Hepatocyte (in vitro differentiated cells): ENCODE measurements at regions not wholly inside any gene's neighbourhood (a gene's known extent, or its start where the extent isn't known, plus 50 kb on each side); places are given as distances from the start of the nearest gene placed in this dataset.

Experiments used
- DNase-seq: peaks from one replicate; pipeline ENCODE4 v3.0.0-alpha.2; 2016; ENCODE audit warnings: low spot score
- H2AFZ ChIP-seq: fragments of 200-600 bp; sonication (generic); 2 replicates; pipeline ENCODE4 v1.6.0; 2016; ENCODE audit warnings: antibody characterized with exemption, mild to moderate bottlenecking
- H3K27ac ChIP-seq: fragments of 200-600 bp; sonication (generic); 2 replicates; pipeline ENCODE4 v1.5.1; 2016; ENCODE audit warnings: mild to moderate bottlenecking
- H3K27me3 ChIP-seq: fragments of 200-600 bp; sonication (generic); 2 replicates; pipeline ENCODE4 v1.6.1; 2016
- H3K36me3 ChIP-seq: fragments of 200-600 bp; sonication (generic); replicated peaks from 2 replicates; pipeline ENCODE4 v1.5.1; 2016; ENCODE audit warnings: low read depth; ENCODE audit not compliant: insufficient read depth
- H3K4me1 ChIP-seq: fragments of 200-600 bp; sonication (generic); 2 replicates; pipeline ENCODE4 v1.5.1; 2016; ENCODE audit warnings: mild to moderate bottlenecking, moderate library complexity; ENCODE audit not compliant: insufficient read depth
- H3K4me2 ChIP-seq: fragments of 200-600 bp; sonication (generic); 2 replicates; pipeline ENCODE4 v1.6.0; 2016
- H3K4me3 ChIP-seq: fragments of 200-600 bp; sonication (generic); 2 replicates; pipeline ENCODE4 v1.5.1; 2016; ENCODE audit warnings: mild to moderate bottlenecking
- H3K79me2 ChIP-seq: fragments of 200-600 bp; sonication (generic); 2 replicates; pipeline ENCODE4 v1.6.0; 2017; ENCODE audit warnings: mild to moderate bottlenecking
- H3K9me2 ChIP-seq: fragments of 200-600 bp; sonication (generic); replicated peaks from 2 replicates; pipeline ENCODE4 v1.6.0; 2017; ENCODE audit warnings: mild to moderate bottlenecking; ENCODE audit not compliant: insufficient read depth
- H3K9me3 ChIP-seq: fragments of 200-600 bp; sonication (generic); 2 replicates; pipeline ENCODE4 v1.5.1; 2016; ENCODE audit warnings: low read depth, mild to moderate bottlenecking
- H4K20me1 ChIP-seq: fragments of 200-600 bp; sonication (generic); 2 replicates; pipeline ENCODE4 v1.6.0; 2016; ENCODE audit warnings: mild to moderate bottlenecking; ENCODE audit not compliant: insufficient read depth, poor library complexity, severe bottlenecking
- CTCF ChIP-seq: fragments of 200-600 bp; sonication (generic); IDR thresholded peaks from 2 replicates; pipeline ENCODE4 v1.5.1; 2016; ENCODE audit warnings: antibody characterized with exemption, mild to moderate bottlenecking; ENCODE audit not compliant: poor library complexity
- EZH2 ChIP-seq: fragments of 200-600 bp; sonication (generic); IDR thresholded peaks from 2 replicates; pipeline ENCODE4 v1.6.1; 2016; ENCODE audit warnings: antibody characterized with exemption, mild to moderate bottlenecking, borderline replicate concordance
- EZH2phosphoT487 ChIP-seq: fragments of 200-600 bp; sonication (generic); IDR thresholded peaks from one replicate; pipeline ENCODE4 v1.6.1; 2018; ENCODE audit warnings: antibody characterized with exemption, mild to moderate bottlenecking, low read depth, moderate library complexity; ENCODE audit not compliant: unreplicated experiment, severe bottlenecking
- WGBS: methylation state at CpG from one replicate; pipeline ENCODE4 v1.1.6; 2016; ENCODE audit warnings: low lambda C conversion rate; ENCODE audit errors: missing lambda C conversion rate; 5-methylcytosine and 5-hydroxymethylcytosine counted together

GRCh38 chr3:5540532-5540931 lies 353.0 kb downstream of the EDEM1 start:
- no peak overlapping the region for H3K4me2 ChIP-seq
- no peak for DNase-seq
- no peak overlapping the region for H3K27ac ChIP-seq
- WGBS: 97% methylated on average over 13 of the region's 13 CpGs
- H4K20me1 ChIP-seq: no peaks in the 10 kb centered on the region
- H3K9me2 ChIP-seq: no peaks in the 10 kb centered on the region
- H3K79me2 ChIP-seq: no peaks in the 10 kb centered on the region
- no peaks in the 10 kb centered on the region for H3K36me3 ChIP-seq
- H3K27me3 ChIP-seq: no peaks in the 10 kb centered on the region
- no peaks in the 10 kb centered on the region for H3K4me1 ChIP-seq
- H2AFZ ChIP-seq: no peak overlapping the region
- TF ChIP-seq EZH2phosphoT487 (no peak), EZH2 (no peak), CTCF (no peak)
- no peak overlapping the region for H3K4me3 ChIP-seq
- H3K9me3 ChIP-seq: peaks cover 7% of the 10 kb centered on the region

- TF ChIP-seq CTCF (no peak), EZH2 (no peak), EZH2phosphoT487 (no peak)
Measured at GRCh38 chr3:5542472-5542871, 355.0 kb downstream of the EDEM1 start.

DNA sequence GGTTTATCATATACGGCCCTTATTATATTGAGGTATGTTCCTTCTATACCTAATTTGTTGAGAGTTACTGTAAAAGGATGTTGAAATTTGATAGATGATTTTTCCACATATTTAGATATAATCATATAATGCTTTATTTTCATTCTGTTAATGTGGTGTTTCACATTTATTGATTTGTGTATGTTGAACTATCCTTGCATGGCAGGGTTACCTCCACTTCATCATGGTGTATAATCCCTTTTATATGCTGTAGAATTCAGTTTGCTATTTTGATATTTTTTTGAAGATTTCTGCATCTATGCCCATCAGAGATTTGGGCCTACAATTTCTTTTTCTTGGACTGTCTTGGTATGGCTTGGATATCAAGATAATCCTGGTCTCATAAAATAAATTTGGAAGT lies 355.5 kb downstream of the EDEM1 start:
- H3K36me3 ChIP-seq: no peaks in the 10 kb centered on the region
- no peaks in the 10 kb centered on the region for H3K79me2 ChIP-seq
- WGBS: 97% methylated on average over 1 of the region's 1 CpG

More at GRCh38 chr3:5542472-5542871, 355.0 kb downstream of the EDEM1 start:
- no peaks in the 10 kb centered on the region for H3K9me2 ChIP-seq
- H2AFZ ChIP-seq: no peak overlapping the region
- no peaks in the 10 kb centered on the region for H3K4me1 ChIP-seq
- H3K79me2 ChIP-seq: no peaks in the 10 kb centered on the region
- DNase-seq: no peak
- no peak overlapping the region for H3K4me3 ChIP-seq
- no peaks in the 10 kb centered on the region for H3K27me3 ChIP-seq
- H3K4me2 ChIP-seq: no peak overlapping the region
- no peaks in the 10 kb centered on the region for H4K20me1 ChIP-seq
- H3K36me3 ChIP-seq: no peaks in the 10 kb centered on the region
- H3K27ac ChIP-seq: no peak overlapping the region
- peaks cover 12% of the 10 kb centered on the region for H3K9me3 ChIP-seq
- 84% methylated on average over 2 of the region's 2 CpGs for WGBS

More for the DNA sequence above, 355.5 kb downstream of the EDEM1 start:
- Histone ChIP-seq H3K9me2 (no peaks in the 10 kb centered on the region), H3K27me3 (no peaks in the 10 kb centered on the region), H3K27ac (no peak overlapping the region), H4K20me1 (no peaks in the 10 kb centered on the region), H3K4me3 (no peak overlapping the region), H3K4me1 (no peaks in the 10 kb centered on the region), H2AFZ (no peak overlapping the region), H3K4me2 (no peak overlapping the region), H3K9me3 (peaks cover 12% of the 10 kb centered on the region)
- DNase-seq: no peak
- no peak for TF ChIP-seq EZH2
- TF ChIP-seq CTCF: no peak
- no peak for TF ChIP-seq EZH2phosphoT487
